Vagina (tissue), 2 donors: ENCODE measurements at regions not wholly inside any gene's neighbourhood (a gene's known extent, or its start where the extent isn't known, plus 50 kb on each side); places are given as distances from the start of the nearest gene placed in this dataset.

ENCODE experiments used
- CTCF ChIP-seq, 3 experiments: fragments of 450-650 bp in 2 of 3; fragments of 200-600 bp in 1 of 3; sonication (generic) in 1 of 3; IDR thresholded peaks; one replicate each; pipeline ENCODE4 v1.5.1; 2017 to 2019; ENCODE audit warnings: antibody characterized with exemption in 3 of 3, mild to moderate bottlenecking in 2 of 3, moderate library complexity in 2 of 3
- POLR2A ChIP-seq, 2 donors: fragments of 450-650 bp; IDR thresholded peaks; one replicate each; pipeline ENCODE4 v1.6.1; 2017; ENCODE audit warnings: antibody characterized with exemption in 2 of 2, mild to moderate bottlenecking in 2 of 2, moderate library complexity in 2 of 2
- POLR2AphosphoS5 ChIP-seq, 2 donors: sonication (generic); formaldehyde crosslinking; IDR thresholded peaks; one replicate each; pipeline ENCODE4 v1.9.0; 2017; ENCODE audit warnings: antibody characterized with exemption in 2 of 2, mild to moderate bottlenecking in 2 of 2, low read depth in 1 of 2; ENCODE audit not compliant: insufficient read depth in 1 of 2

GRCh38 chr11:127651175-127651887, 650.8 kb upstream of the KIRREL3 start:
- TF ChIP-seq POLR2A (IDR thresholded peaks at IDR 0.05) (no peak), CTCF (IDR thresholded peaks at IDR 0.05) (no peak), POLR2AphosphoS5 (IDR thresholded peaks at IDR 0.05; ENCODE audit: insufficient read depth in 1 of 2, low read depth in 1 of 2) (no peak)
